Limb (tissue), 2 donors: ENCODE measurements at regions not wholly inside any gene's neighbourhood (a gene's known extent, or its start where the extent isn't known, plus 50 kb on each side); places are given as distances from the start of the nearest gene placed in this dataset.
"Not testable (repeated sequence)": the region's sequence is repeated elsewhere in the genome, so short reads cannot be mapped to it uniquely, and the experiment has no call there.

ENCODE experiments used
- DNase-seq, 2 donors: peaks; one replicate each; pipeline ENCODE4 v3.0.0-alpha.2; 2016; ENCODE audit errors: extremely low spot score in 2 of 2

DNA sequence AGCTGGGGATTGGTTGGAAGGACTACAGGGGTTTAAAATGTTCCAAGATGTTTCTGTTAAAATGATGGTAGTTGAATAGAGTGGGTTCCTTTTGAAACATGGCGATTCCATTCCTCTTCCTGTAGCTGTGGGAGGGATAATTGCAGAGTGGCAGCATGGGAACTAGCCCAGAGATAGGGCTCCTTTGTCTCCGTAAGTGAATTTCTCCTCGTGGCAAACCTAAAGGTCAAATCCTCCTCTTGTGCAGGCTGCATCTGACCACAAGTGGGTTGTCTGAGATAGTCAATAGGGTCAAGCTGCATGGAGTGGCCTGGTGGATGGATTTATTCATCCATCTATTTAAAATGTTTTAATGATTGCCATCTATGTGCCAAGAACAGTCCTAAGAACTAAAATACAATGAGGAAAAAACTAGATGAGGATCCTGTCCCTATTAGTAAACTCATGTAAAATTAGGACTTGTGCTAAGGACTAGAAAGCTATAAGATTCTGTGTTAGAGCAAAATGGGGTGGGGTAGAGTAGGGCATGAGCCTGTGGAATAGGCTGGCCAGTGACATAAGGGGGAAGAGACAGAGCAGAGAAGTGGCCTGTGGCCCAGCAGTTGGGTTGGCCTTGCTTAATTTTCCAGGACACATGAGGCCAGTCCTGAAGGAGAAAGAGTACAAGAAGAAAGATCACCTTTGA is 89.1 kb upstream of the IVNS1ABP start:
- no peak for DNase-seq

GRCh38 chr1:185404907-185405568 is 88.0 kb upstream of the IVNS1ABP start:
- no peak for DNase-seq

DNA sequence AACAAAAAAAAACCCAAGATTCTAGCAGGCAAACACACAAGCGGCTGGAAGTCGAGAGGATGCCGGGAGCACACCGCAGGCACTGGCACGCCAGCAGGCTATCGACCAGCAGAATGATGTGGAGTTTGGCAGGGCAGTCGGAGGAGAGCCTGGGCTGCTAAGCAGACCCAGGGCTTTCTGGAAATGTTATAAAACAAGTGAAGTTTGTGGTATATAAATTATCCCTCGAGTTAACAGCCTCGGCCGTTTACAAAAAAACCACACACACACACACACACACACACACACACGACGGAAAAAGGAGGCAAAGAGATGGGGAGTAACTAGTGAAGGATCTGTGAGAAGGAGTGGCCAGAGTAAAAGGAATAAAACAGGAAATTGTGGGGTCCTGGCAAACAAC is 87.2 kb upstream of the IVNS1ABP start:
- peak; percentile 25 to 61 for DNase-seq

DNA sequence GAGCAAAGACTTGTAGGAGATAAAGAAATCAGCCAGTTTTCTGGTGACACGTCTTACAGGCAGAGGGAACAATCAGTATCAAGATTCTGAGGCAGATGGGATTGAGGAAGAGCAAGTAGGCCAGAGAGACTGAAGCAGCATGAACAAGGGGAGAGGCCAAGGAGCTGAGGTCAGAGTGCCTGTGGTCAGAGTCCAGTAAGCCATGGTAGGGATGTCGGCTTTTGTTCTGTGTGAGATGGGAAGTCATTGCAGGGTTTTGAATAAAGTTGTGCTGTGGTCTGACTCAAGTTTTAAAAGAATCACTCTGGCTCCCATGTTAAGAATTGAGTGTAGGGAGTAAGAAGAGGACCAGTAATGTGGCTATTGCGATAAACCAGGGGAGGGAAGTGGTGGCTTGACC is 85.9 kb upstream of the IVNS1ABP start:
- DNase-seq = no peak

- DNase-seq = no peak
Observed at GRCh38 chr1:185401019-185401418, 84.0 kb upstream of the IVNS1ABP start.

DNA sequence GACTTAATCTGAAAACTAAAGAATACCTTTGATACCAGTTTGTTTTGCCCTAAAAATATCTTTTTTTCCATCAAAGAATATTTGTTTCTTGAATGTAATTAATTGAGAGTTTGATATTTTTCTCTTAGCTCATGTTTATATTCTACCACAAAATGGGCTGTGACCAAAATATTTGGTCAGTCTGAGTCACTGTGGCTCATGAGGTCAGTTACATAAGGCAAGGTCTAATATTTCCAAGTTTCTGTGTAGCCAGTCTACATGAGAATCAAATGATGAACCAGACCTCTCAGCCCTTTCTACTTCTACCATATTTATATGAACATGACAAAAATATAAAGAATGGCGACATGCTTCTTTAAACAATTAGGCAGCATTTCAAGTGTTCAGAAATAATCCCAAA is 83.0 kb upstream of the IVNS1ABP start:
- no peak for DNase-seq

- no peak for DNase-seq
Observed at GRCh38 chr1:185398599-185398998, 81.6 kb upstream of the IVNS1ABP start.

DNA sequence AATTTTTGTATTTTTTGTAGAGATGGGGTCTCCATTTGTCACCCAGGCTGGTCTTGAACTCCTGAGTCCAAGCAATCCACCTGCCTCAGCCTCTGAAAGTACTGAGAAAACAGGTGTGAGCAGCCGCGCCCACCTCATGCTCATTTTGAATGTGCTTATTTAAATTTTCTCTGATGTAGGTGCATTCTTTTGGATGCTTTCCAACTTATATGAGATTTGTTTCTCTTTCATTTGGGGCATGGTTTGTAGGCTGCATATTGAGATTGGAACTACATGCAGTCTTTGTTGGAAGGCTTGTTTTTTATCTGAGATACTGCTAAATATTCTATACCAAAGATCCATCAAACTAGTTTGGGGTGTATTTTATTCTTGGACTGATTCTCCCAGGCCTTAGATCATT is 81.0 kb upstream of the IVNS1ABP start:
- no peak for DNase-seq

GRCh38 chr1:185397183-185397582 is 80.1 kb upstream of the IVNS1ABP start:
- DNase-seq = no peak

DNA sequence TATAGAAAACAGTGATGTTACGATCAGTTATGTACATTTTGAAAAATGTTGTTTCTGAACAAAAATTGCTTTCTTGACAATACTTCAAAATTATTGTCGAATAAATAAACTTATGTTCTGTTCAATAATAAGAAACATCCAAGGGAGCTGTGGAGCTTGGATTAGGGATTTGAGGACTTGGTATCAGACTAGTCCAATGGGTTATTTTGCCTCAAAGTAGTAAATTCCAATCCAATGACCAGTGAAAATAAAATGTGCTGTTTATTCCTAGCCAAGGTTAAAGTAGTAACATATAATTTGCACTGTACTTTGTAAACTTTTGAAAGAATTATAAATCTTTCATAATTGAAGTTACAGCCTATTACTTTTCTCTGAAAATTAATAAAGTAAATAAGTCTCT is 79.1 kb upstream of the IVNS1ABP start:
- DNase-seq = no peak

- no peak for DNase-seq
Observed at GRCh38 chr1:185393815-185394214, 76.8 kb upstream of the IVNS1ABP start.

DNA sequence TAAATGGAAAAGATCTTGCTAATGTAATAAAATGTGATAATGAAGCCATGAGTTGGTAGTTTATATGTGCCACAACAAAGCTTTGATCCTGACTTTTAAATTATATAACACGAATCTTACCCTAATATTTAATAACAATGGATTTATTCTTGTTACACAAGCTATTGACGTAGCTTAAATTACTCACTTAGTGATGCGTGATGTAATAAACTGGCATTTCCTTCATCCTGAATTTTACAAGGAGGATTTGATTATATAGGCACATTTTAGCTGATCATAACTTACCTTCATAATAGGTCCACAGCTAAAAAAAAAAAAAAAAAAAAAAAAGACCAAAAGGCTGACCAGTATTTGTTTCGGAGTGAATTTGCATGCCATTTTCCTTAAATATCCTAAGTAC is 76.2 kb upstream of the IVNS1ABP start:
- DNase-seq = no peak

- DNase-seq = no peak
Observed at GRCh38 chr1:185388815-185389214, 71.8 kb upstream of the IVNS1ABP start.

DNA sequence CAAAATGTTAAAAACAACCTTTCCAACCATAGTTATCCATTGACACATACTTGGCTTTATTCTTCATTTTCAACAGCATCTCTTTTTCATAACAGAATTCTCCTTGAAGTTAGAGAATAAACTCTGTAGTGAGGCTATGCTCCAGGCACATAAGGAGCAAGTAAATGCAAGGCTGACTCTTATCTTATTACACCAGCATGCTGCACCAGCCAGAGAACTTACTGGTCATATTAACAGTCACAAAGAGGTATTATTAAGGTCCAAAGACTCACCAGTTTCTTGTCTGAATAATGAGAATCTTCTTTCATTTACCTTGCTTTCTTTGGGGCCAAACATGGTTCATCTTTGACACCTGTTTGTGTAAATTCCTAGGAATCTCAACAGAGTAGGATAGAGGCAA is 71.3 kb upstream of the IVNS1ABP start:
- no peak for DNase-seq

GRCh38 chr1:185385991-185386390 is 68.9 kb upstream of the IVNS1ABP start:
- DNase-seq = no peak

GRCh38 chr1:185383805-185384204 is 66.8 kb upstream of the IVNS1ABP start:
- DNase-seq = not testable (repeated sequence)

DNA sequence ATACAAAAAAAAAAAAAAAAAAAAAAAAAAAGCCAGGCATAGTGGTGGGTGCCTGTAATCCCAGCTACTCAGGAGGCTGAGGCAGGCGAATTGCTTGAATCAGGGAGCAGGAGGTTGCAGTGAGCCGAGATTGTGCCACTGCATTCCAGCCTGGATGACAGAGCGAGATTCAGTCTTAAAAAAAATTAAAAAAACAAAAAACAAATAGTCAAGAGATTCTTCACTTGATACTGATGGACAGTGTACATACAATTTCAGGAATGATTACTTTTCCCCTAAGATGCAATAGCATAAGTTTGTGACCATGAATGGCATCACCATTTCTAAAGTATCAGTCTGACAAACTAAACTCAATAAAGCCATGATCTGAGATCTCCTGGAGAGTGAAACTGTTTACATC is 60.8 kb upstream of the IVNS1ABP start:
- DNase-seq = no peak

DNA sequence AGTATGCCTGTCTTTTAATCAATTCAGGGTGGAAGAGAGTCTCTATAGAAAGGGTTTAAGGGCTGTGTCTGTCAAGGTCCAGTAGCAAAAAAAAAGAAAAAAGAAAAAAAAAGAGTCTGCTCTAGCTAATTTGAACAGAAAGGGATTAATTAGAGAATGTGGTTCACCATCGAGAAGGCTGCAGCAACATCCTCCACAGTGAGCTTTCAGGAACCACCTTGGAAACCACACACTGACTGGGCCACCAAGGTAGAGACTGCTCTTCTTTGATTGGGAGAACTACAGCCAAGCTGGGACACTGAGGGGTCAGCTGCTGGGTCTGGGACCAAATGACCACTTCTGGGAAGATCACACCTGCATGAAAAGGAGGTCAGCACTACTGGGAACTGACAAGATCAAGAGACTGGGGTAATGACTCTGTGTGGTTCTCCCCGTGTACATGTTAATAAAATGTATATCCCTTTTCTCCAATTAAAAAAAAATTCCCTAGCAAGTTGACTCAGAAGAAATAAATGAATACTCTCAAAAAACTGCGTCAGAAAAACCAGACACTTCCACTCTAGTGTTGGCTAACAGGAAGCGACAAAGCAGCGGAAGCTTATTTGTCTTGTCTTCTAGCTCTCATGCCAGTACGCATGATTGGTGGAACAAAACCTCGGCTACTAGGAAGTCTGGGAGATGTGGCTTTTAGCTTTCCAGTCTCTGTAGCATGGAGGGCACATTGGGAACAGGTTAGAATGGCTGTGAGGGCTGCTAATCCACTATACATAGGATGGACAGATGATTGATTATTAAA is 60.0 kb upstream of the IVNS1ABP start:
- no peak for DNase-seq

DNA sequence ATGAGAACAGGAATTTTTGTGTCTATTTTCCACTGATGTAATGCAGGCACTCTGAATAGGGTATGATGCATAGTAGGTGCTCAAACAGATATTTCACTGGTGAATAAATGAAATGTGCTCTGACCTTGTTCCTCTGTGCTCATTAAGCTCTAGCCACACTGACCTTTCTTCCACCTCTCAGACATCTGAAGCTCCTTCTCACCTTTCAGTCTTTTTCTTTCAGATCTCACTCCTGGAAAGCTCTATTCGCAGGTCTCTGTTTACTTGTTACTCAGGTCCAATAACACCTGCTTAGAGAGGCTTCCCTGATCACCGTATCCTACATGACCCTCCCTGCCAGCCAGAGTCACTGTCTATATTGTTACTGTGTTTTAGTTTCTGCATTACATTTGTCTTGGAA is 59.2 kb upstream of the IVNS1ABP start:
- no peak for DNase-seq

DNA sequence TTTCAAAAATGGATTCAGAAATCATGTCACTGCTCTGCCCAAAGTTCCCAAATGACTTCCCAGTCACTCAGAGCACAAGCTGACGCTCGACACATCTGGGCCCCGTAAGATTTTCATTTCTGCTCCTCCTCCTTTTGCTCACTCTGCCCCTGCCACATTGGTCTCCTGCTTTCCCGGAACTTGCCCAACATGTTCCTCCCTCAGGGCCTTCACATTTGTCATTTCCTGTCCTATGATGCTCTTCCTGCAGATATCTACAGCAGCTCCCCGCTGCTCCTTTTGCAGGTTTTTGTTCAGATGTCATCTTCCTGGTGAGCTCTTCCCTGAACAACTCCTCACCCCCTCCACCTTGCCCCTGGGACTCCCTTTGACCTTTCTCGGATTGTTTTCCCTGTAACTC is 58.5 kb upstream of the IVNS1ABP start:
- DNase-seq = no peak

- DNase-seq = no peak
Observed at GRCh38 chr1:185373813-185374529, 56.9 kb upstream of the IVNS1ABP start.

DNA sequence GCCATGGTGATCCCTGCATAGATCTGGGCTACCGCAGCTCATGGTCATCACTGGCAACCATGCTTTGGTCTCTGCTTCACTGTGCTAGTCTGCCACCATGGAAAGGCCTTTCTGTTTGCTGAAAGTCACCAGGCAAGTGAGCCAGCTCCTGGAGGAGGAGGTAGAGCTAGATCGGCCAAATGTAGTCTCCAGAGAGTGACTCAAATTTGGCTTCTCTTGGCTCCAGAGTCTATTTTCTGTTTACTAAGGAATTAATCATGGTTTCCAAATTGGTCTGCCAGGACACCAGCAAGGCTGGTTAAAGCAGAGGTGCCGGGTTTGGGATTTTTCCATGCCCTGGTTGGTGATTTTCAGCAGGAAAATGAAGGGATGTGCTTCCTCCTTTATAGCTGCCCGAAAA is 52.7 kb upstream of the IVNS1ABP start:
- no peak for DNase-seq
